SK-N-SH treated with all-trans-retinoic acid at 6 μM for 48 hours (cell line): ENCODE measurements at regions not wholly inside any gene's neighbourhood (a gene's known extent, or its start where the extent isn't known, plus 50 kb on each side); places are given as distances from the start of the nearest gene placed in this dataset.

Experiments
- ATAC-seq: fragments of 200-7000 bp; cut with Tn5 transposase; 3 replicates; pipeline ENCODE4 v1.9.1; 2020; ENCODE audit warnings: mild to moderate bottlenecking, moderate library complexity
- ARNTL ChIP-seq: fragments of 450-650 bp; formaldehyde crosslinking; IDR thresholded peaks from 2 replicates; pipeline ENCODE4 v1.5.0; 2020; ENCODE audit warnings: low read depth, mild to moderate bottlenecking, moderate library complexity, borderline replicate concordance
- BACH2 ChIP-seq: fragments of 250-450 bp; sonication (Bioruptor Pico); IDR thresholded peaks from 2 replicates; pipeline ENCODE4 v1.9.0; 2021; ENCODE audit warnings: mild to moderate bottlenecking, borderline replicate concordance
- CREB5 ChIP-seq: fragments of 250-450 bp; sonication (Bioruptor Pico); IDR thresholded peaks from 2 replicates; pipeline ENCODE4 v1.5.1; 2020; ENCODE audit warnings: low read depth, mild to moderate bottlenecking, moderate library complexity
- CSDC2 ChIP-seq: fragments of 250-450 bp; sonication (Bioruptor Pico); IDR thresholded peaks from 2 replicates; pipeline ENCODE4 v1.5.0; 2020; ENCODE audit warnings: mild to moderate bottlenecking, moderate library complexity
- CSRNP3 ChIP-seq: fragments of 250-450 bp; sonication (Bioruptor Pico); IDR thresholded peaks from 2 replicates; pipeline ENCODE4 v1.5.1; 2021; ENCODE audit warnings: mild to moderate bottlenecking, moderate library complexity
- ESRRG ChIP-seq: fragments of 250-450 bp; sonication (Bioruptor Pico); IDR thresholded peaks from 2 replicates; pipeline ENCODE4 v1.6.1; 2021; ENCODE audit warnings: mild to moderate bottlenecking
- GLIS3 ChIP-seq: fragments of 250-450 bp; sonication (Bioruptor Pico); IDR thresholded peaks from 2 replicates; pipeline ENCODE4 v1.5.0; 2020; ENCODE audit warnings: mild to moderate bottlenecking, moderate library complexity
- ISL1 ChIP-seq: fragments of 250-450 bp; sonication (Bioruptor Pico); IDR thresholded peaks from 2 replicates; pipeline ENCODE4 v2.1.2; 2022; ENCODE audit warnings: mild to moderate bottlenecking, moderate library complexity
- OSR1 ChIP-seq: fragments of 250-450 bp; sonication (Bioruptor Pico); IDR thresholded peaks from 2 replicates; pipeline ENCODE4 v1.8.0; 2022; ENCODE audit warnings: moderate library complexity, mild to moderate bottlenecking, inconsistent platforms
- PATZ1 ChIP-seq: fragments of 250-450 bp; sonication (Bioruptor Pico); IDR thresholded peaks from 2 replicates; pipeline ENCODE4 v1.8.0; 2020; ENCODE audit warnings: mild to moderate bottlenecking, moderate library complexity, borderline replicate concordance
- POU6F1 ChIP-seq: fragments of 250-450 bp; sonication (Bioruptor Pico); IDR thresholded peaks from 2 replicates; pipeline ENCODE4 v1.8.0; 2021; ENCODE audit warnings: low read depth, mild to moderate bottlenecking, moderate library complexity, borderline replicate concordance
- PPARA ChIP-seq: fragments of 250-450 bp; sonication (Bioruptor Pico); IDR thresholded peaks from 2 replicates; pipeline ENCODE4 v1.5.0; 2020; ENCODE audit warnings: mild to moderate bottlenecking, borderline replicate concordance
- RARB ChIP-seq: fragments of 250-450 bp; sonication (Bioruptor Pico); IDR thresholded peaks from 2 replicates; pipeline ENCODE4 v1.8.0; 2021; ENCODE audit warnings: mild to moderate bottlenecking, moderate library complexity
- SNAI2 ChIP-seq: fragments of 250-450 bp; sonication (Bioruptor Pico); IDR thresholded peaks from 2 replicates; pipeline ENCODE4 v1.5.0; 2020; ENCODE audit warnings: mild to moderate bottlenecking, moderate library complexity
- TCF4 ChIP-seq: fragments of 250-450 bp; sonication (Bioruptor Pico); IDR thresholded peaks from 2 replicates; pipeline ENCODE4 v1.8.0; 2021; ENCODE audit warnings: mild to moderate bottlenecking, moderate library complexity, borderline replicate concordance
- TOX ChIP-seq: fragments of 250-450 bp; sonication (Bioruptor Pico); IDR thresholded peaks from 2 replicates; pipeline ENCODE4 v1.8.0; 2021; ENCODE audit warnings: mild to moderate bottlenecking, moderate library complexity, borderline replicate concordance
- TSHZ2 ChIP-seq: fragments of 250-450 bp; sonication (Bioruptor Pico); IDR thresholded peaks from 2 replicates; pipeline ENCODE4 v1.5.0; 2020; ENCODE audit warnings: mild to moderate bottlenecking, moderate library complexity
- ZC3H10 ChIP-seq: fragments of 250-450 bp; sonication (Bioruptor Pico); IDR thresholded peaks from 2 replicates; pipeline ENCODE4 v1.5.1; 2021; ENCODE audit warnings: mild to moderate bottlenecking, moderate library complexity
- ZFP30 ChIP-seq: fragments of 450-650 bp; formaldehyde crosslinking; IDR thresholded peaks from 2 replicates; pipeline ENCODE4 v1.5.0; 2022; ENCODE audit warnings: mild to moderate bottlenecking, moderate library complexity
- ZNF565 ChIP-seq: fragments of 450-650 bp; formaldehyde crosslinking; conservative IDR thresholded peaks from 2 replicates; pipeline ENCODE4 v1.5.0; 2020; ENCODE audit warnings: low read depth, mild to moderate bottlenecking, moderate library complexity
- ZNF70 ChIP-seq: fragments of 450-650 bp; formaldehyde crosslinking; IDR thresholded peaks from 2 replicates; pipeline ENCODE4 v1.5.0; 2020; ENCODE audit warnings: mild to moderate bottlenecking, moderate library complexity
- ZNF8 ChIP-seq: fragments of 450-650 bp; formaldehyde crosslinking; IDR thresholded peaks from 2 replicates; pipeline ENCODE4 v1.5.0; 2020; ENCODE audit warnings: mild to moderate bottlenecking, moderate library complexity

GRCh38 chr6:139932671-139933070 is 558.2 kb upstream of the CITED2 start:
- TF ChIP-seq ARNTL (CRISPR knock-in tag) (no peak), CSRNP3 (CRISPR knock-in tag) (no peak), PPARA (CRISPR knock-in tag) (no peak), ESRRG (CRISPR knock-in tag) (no peak), ZC3H10 (CRISPR knock-in tag) (no peak), ZNF565 (no peak), BACH2 (CRISPR knock-in tag) (no peak), CREB5 (CRISPR knock-in tag) (no peak), POU6F1 (no peak), ZNF8 (CRISPR knock-in tag) (no peak), GLIS3 (CRISPR knock-in tag) (no peak), OSR1 (CRISPR knock-in tag) (no peak), SNAI2 (no peak)
- ATAC-seq, result no peak

- ATAC-seq, result no peak
- TF ChIP-seq ZNF8 (CRISPR knock-in tag), result no peak
- TF ChIP-seq ESRRG (CRISPR knock-in tag), result no peak
- no peak for TF ChIP-seq ZC3H10 (CRISPR knock-in tag)
- no peak for TF ChIP-seq BACH2 (CRISPR knock-in tag)
- TF ChIP-seq ZNF70, result no peak
- no peak for TF ChIP-seq ZNF565
- TF ChIP-seq TCF4 (CRISPR knock-in tag), result no peak
- TF ChIP-seq CSDC2, result no peak
- no peak for TF ChIP-seq CSRNP3 (CRISPR knock-in tag)
- TF ChIP-seq PPARA (CRISPR knock-in tag), result no peak
- no peak for TF ChIP-seq GLIS3 (CRISPR knock-in tag)
- no peak for TF ChIP-seq PATZ1 (CRISPR knock-in tag)
- no peak for TF ChIP-seq ZFP30 (CRISPR knock-in tag)
- TF ChIP-seq CREB5 (CRISPR knock-in tag), result no peak
- no peak for TF ChIP-seq TSHZ2 (CRISPR knock-in tag)
- no peak for TF ChIP-seq POU6F1
- no peak for TF ChIP-seq SNAI2
- TF ChIP-seq TOX, result no peak
- TF ChIP-seq ISL1, result no peak
- TF ChIP-seq RARB, result no peak
- TF ChIP-seq, all 23 proteins: peak for 0
These were observed 557.3 kb upstream of the CITED2 start for GRCh38 chr6:139931747-139932146.
